Body of pancreas (tissue), 4 donors: ENCODE measurements at regions not wholly inside any gene's neighbourhood (a gene's known extent, or its start where the extent isn't known, plus 50 kb on each side); places are given as distances from the start of the nearest gene placed in this dataset.

ENCODE experiments used
- CTCF ChIP-seq, 7 experiments: fragments of 450-650 bp in 4 of 7; fragments of 200-600 bp in 3 of 7; sonication (generic) in 3 of 7; IDR thresholded peaks; one replicate each; pipeline ENCODE4 v1.5.1; 2016 to 2019; ENCODE audit warnings: antibody characterized with exemption in 7 of 7
- POLR2A ChIP-seq, 3 donors: fragments of 450-650 bp; IDR thresholded peaks; one replicate each; pipeline ENCODE4 v1.6.1; 2016; ENCODE audit warnings: antibody characterized with exemption in 3 of 3, mild to moderate bottlenecking in 2 of 3

DNA sequence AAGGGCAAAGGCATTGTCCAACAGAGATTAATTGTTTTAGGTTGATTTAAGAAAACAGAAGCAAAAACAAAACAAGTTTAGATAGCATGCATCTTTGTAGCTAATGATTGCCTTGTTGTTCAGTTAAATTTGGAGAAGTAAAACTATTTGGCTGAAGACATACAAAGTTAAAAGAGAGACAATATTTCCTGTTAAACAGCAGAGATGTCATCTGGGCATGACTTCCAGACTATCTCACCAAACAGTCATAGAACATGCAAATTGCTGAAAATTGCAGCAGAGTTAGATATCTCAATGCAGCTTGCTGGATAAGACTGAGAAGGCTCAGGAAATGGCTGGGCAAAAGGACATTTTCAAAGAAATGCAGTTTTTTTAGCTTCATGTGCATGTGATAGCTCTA lies 57.5 kb upstream of the PDGFD start:
- TF ChIP-seq POLR2A (IDR thresholded peaks at IDR 0.05) (no peak), CTCF (IDR thresholded peaks at IDR 0.05) (no peak)
